Heart left ventricle (tissue), 13 donors: ENCODE measurements at regions not wholly inside any gene's neighbourhood (a gene's known extent, or its start where the extent isn't known, plus 50 kb on each side); places are given as distances from the start of the nearest gene placed in this dataset.

Experiments used
- CTCF ChIP-seq, 12 donors: fragments of 200-600 bp; sonication (generic) in 4 of 12; IDR thresholded peaks; one replicate each; pipeline versions ENCODE4 v1.5.0 to v1.8.0; 2018 to 2022; ENCODE audit warnings: antibody characterized with exemption in 12 of 12, mild to moderate bottlenecking in 5 of 12
- POLR2A ChIP-seq, 2 donors: fragments of 450-650 bp; IDR thresholded peaks; one replicate each; pipeline ENCODE4 v1.6.1; 2017; ENCODE audit warnings: antibody characterized with exemption in 2 of 2, mild to moderate bottlenecking in 2 of 2, moderate library complexity in 2 of 2
- donor health status: ischemic (EF 13 %, LVEDD 7.1; RV severe dilation, severe dysfunction).
- donor health status: DM: no; HTN: yes; CAD: no.
- donor health status: DM: no; HTN: no; CAD: no.
- donor health status: ischemic (EF 25% LVEDD 6.9; RV normal size, moderate dysfunction).
- donor health status: ischemic (EF 25% LVEDD 5.7; RV mildly dilated, moderate dysfunction).
- donor health status: ischemic (EF 35%, LVEDD 5.7; RV mildly dilated, moderate dysfunction).
- donor health status: nonischemic (EF 11% LVEDD 7.7; RV severe dilation, severe dysfunction).
- donor health status: DM: yes; HTN: yes; CAD: no.
- donor health status: PGD.
- donor health status: ischemic (EF 29% LVEDD 5.4; RV normal size, mild dysfunction).
- donor health status: nonischemic (EF 23%, LVEDD 6.1; RV moderate dilation, normal function).

GRCh38 chr12:87728931-87729593 is 300.1 kb downstream of the C12orf50 start:
- TF ChIP-seq POLR2A (IDR thresholded peaks at IDR 0.05), result no peak
- TF ChIP-seq CTCF (IDR thresholded peaks at IDR 0.05), result no peak
